Spleen (tissue), 7 donors: ENCODE measurements at regions not wholly inside any gene's neighbourhood (a gene's known extent, or its start where the extent isn't known, plus 50 kb on each side); places are given as distances from the start of the nearest gene placed in this dataset.
"Not testable (repeated sequence)": the region's sequence is repeated elsewhere in the genome, so short reads cannot be mapped to it uniquely, and the experiment has no call there.

Experiments
- POLR2A ChIP-seq, 3 donors: fragments of 450-650 bp; IDR thresholded peaks; one replicate each; pipeline ENCODE4 v1.5.1; 2017; ENCODE audit warnings: antibody characterized with exemption in 3 of 3, mild to moderate bottlenecking in 1 of 3
- TF ChIP-seq, protein P1 (sequence below), 11 experiments: fragments of 200-600 bp in 7 of 11; fragments of 450-650 bp in 4 of 11; sonication (generic) in 4 of 11; IDR thresholded peaks in 8 of 11; conservative IDR thresholded peaks in 3 of 11; 1 replicate in 7 of 11; 2 replicates in 4 of 11; pipeline versions ENCODE4 v1.4.0 to v1.8.0; 2016 to 2021; ENCODE audit warnings: antibody characterized with exemption in 11 of 11, inconsistent platforms in 4 of 11, mild to moderate bottlenecking in 1 of 11
- donor health status: DM: no; HTN: no; CAD: no; lungs with moderate emphysema.
- donor health status: DM: no; HTN: no; CAD: no.
- donor health status: DM: no; HTN: no; CAD: no.

- TF ChIP-seq, protein P1, sequence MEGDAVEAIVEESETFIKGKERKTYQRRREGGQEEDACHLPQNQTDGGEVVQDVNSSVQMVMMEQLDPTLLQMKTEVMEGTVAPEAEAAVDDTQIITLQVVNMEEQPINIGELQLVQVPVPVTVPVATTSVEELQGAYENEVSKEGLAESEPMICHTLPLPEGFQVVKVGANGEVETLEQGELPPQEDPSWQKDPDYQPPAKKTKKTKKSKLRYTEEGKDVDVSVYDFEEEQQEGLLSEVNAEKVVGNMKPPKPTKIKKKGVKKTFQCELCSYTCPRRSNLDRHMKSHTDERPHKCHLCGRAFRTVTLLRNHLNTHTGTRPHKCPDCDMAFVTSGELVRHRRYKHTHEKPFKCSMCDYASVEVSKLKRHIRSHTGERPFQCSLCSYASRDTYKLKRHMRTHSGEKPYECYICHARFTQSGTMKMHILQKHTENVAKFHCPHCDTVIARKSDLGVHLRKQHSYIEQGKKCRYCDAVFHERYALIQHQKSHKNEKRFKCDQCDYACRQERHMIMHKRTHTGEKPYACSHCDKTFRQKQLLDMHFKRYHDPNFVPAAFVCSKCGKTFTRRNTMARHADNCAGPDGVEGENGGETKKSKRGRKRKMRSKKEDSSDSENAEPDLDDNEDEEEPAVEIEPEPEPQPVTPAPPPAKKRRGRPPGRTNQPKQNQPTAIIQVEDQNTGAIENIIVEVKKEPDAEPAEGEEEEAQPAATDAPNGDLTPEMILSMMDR (IDR thresholded peaks at IDR 0.05 in 8 of 11, conservative IDR thresholded peaks at IDR 0.05 in 3 of 11) = not testable (repeated sequence)
- TF ChIP-seq POLR2A (IDR thresholded peaks at IDR 0.05) = not testable (repeated sequence)
Measured at GRCh38 chr6:1456816-1457215, 67.4 kb downstream of the FOXF2 start.
